HEK293T (cell line): ENCODE measurements at regions not wholly inside any gene's neighbourhood (a gene's known extent, or its start where the extent isn't known, plus 50 kb on each side); places are given as distances from the start of the nearest gene placed in this dataset.

Experiments used
- BHLHE40 ChIP-seq: fragments of 450-650 bp; IDR thresholded peaks from 2 replicates; pipeline ENCODE4 v1.6.1; 2016; ENCODE audit warnings: mild to moderate bottlenecking, moderate library complexity, borderline replicate concordance
- CTBP1 ChIP-seq: fragments of 450-650 bp; IDR thresholded peaks from 2 replicates; pipeline ENCODE4 v1.6.1; 2016; ENCODE audit warnings: borderline replicate concordance
- ELF4 ChIP-seq: fragments of 450-650 bp; IDR thresholded peaks from 2 replicates; pipeline ENCODE4 v1.6.1; 2017; ENCODE audit warnings: antibody characterized with exemption
- FOXA1 ChIP-seq: fragments of 450-650 bp; IDR thresholded peaks from 2 replicates; pipeline ENCODE4 v1.6.1; 2016; ENCODE audit warnings: mild to moderate bottlenecking
- FOXK2 ChIP-seq: fragments of 450-650 bp; IDR thresholded peaks from 2 replicates; pipeline ENCODE4 v1.6.1; 2016; ENCODE audit warnings: mild to moderate bottlenecking
- HDGF ChIP-seq: fragments of 450-650 bp; IDR thresholded peaks from 2 replicates; pipeline ENCODE4 v1.6.1; 2017; ENCODE audit warnings: antibody characterized with exemption, borderline replicate concordance
- NFRKB ChIP-seq: fragments of 450-650 bp; IDR thresholded peaks from 2 replicates; pipeline ENCODE4 v1.6.1; 2016; ENCODE audit warnings: mild to moderate bottlenecking, moderate library complexity
- SP1 ChIP-seq: fragments of 450-650 bp; IDR thresholded peaks from 2 replicates; pipeline ENCODE4 v1.6.1; 2017
- SUZ12 ChIP-seq: fragments of 450-650 bp; IDR thresholded peaks from 2 replicates; pipeline ENCODE4 v1.6.1; 2016; ENCODE audit warnings: mild to moderate bottlenecking

DNA sequence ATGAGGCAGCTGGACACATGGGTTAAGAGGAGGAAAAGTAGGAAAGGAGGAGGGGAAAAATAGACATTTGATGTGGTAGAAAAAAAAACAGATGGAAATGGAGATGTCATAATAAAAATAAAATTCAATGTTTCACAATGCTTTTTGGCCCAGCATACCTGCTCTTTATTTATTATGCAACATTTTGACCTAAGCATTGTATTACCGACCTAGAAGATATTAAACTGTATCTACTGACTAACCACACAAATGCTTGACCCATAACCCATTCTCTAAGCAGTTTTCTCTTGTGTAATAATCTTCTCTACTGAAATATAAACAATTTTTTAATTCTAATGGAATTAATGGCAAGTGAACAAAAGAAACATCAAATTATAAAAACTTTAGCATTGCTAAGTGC is 362.3 kb downstream of the FBXO15 start:
- TF ChIP-seq HDGF (no peak), BHLHE40 (no peak), CTBP1 (no peak), FOXA1 (no peak), FOXK2 (no peak), SUZ12 (no peak), SP1 (no peak), ELF4 (no peak), NFRKB (no peak)
